Erythroblast (primary cell): ENCODE measurements at regions not wholly inside any gene's neighbourhood (a gene's known extent, or its start where the extent isn't known, plus 50 kb on each side); places are given as distances from the start of the nearest gene placed in this dataset.

Experiments
- GATA1 ChIP-seq: IDR thresholded peaks from 2 replicates; pipeline ENCODE4 v1.6.1; 2011; ENCODE audit warnings: low read depth, mild to moderate bottlenecking, control low read depth, low read length, moderate library complexity
- POLR2A ChIP-seq: IDR thresholded peaks from 2 replicates; pipeline ENCODE4 v1.6.1; 2011; ENCODE audit warnings: mild to moderate bottlenecking, low read length

DNA sequence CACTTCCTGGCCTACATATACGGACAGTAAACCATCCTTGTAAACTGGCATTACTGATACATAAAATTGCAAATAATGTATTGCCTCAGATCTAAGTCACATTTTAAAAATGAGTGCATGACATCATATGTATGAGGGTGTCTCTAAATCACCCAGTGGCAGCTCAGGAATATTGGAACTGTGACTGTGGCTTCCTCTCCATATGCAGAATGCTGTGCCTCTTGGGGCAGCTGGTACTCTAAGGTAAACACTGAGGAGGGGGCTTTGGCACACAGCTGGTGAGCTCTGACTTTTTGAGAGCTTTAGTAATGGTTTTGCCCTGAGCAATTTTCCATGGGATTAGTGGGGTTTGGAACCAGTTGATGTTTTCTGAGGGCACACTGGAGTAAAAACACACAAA is 263.7 kb downstream of the BMP4 start:
- TF ChIP-seq POLR2A (no peak), GATA1 (no peak)
